Astrocyte (in vitro differentiated cells and primary cell): ENCODE measurements at regions not wholly inside any gene's neighbourhood (a gene's known extent, or its start where the extent isn't known, plus 50 kb on each side); places are given as distances from the start of the nearest gene placed in this dataset.

ENCODE experiments used
- DNase-seq: peaks from one replicate; pipeline ENCODE4 v3.0.0-alpha.2; 2010; ENCODE audit warnings: low read depth
- FAIRE-seq: peaks from 2 replicates; lab custom pipeline; 2011; peaks lifted over from hg19 to GRCh38; lab: Jason Lieb, UNC
- H2AFZ ChIP-seq: 2 replicates; pipeline ENCODE4 v1.6.0; 2012; ENCODE audit warnings: low read depth, low read length, inconsistent platforms
- H3K27ac ChIP-seq: 2 replicates; pipeline ENCODE4 v1.5.1; 2011; ENCODE audit warnings: low read depth, low read length, inconsistent platforms
- H3K27me3 ChIP-seq: 2 replicates; pipeline ENCODE4 v1.6.0; 2011; ENCODE audit warnings: low read length, inconsistent platforms; ENCODE audit not compliant: insufficient read depth
- H3K36me3 ChIP-seq: 2 replicates; pipeline ENCODE4 v1.5.1; 2011; ENCODE audit warnings: low read length, inconsistent platforms; ENCODE audit not compliant: insufficient read depth
- H3K4me1 ChIP-seq: 2 replicates; pipeline ENCODE4 v1.5.1; 2011; ENCODE audit warnings: low read length, inconsistent platforms; ENCODE audit not compliant: insufficient read depth
- H3K4me2 ChIP-seq: 2 replicates; pipeline ENCODE4 v1.6.0; 2012; ENCODE audit warnings: low read length, inconsistent platforms
- H3K4me3 ChIP-seq: 2 replicates; pipeline ENCODE4 v1.5.1; 2011; ENCODE audit warnings: low read depth, mild to moderate bottlenecking, low read length, inconsistent platforms; ENCODE audit not compliant: insufficient read depth
- H3K79me2 ChIP-seq: 2 replicates; pipeline ENCODE4 v1.6.0; 2012; ENCODE audit warnings: mild to moderate bottlenecking, low read length, inconsistent platforms; ENCODE audit not compliant: insufficient read depth
- H3K9ac ChIP-seq: 2 replicates; pipeline ENCODE4 v1.6.0; 2012; ENCODE audit warnings: mild to moderate bottlenecking, low read length, inconsistent platforms
- H3K9me3 ChIP-seq: 2 replicates; pipeline ENCODE4 v1.5.1; 2012; ENCODE audit warnings: low read depth, mild to moderate bottlenecking, low read length, inconsistent platforms; ENCODE audit not compliant: insufficient read depth
- H4K20me1 ChIP-seq: 2 replicates; pipeline ENCODE4 v1.6.0; 2012; ENCODE audit warnings: low read length, inconsistent platforms; ENCODE audit not compliant: insufficient read depth
- H3K27ac Mint-ChIP-seq: one replicate; pipeline ENCODE4 v1.8.0; 2021; ENCODE audit warnings: mild to moderate bottlenecking, mixed read lengths; ENCODE audit not compliant: unreplicated experiment
- H3K27me3 Mint-ChIP-seq: one replicate; pipeline ENCODE4 v1.8.0; 2021; ENCODE audit warnings: low read depth, mixed read lengths; ENCODE audit not compliant: unreplicated experiment
- H3K36me3 Mint-ChIP-seq: one replicate; pipeline ENCODE4 v1.8.0; 2021; ENCODE audit warnings: low read depth, mixed read lengths; ENCODE audit not compliant: unreplicated experiment
- H3K4me1 Mint-ChIP-seq: one replicate; pipeline ENCODE4 v1.8.0; 2021; ENCODE audit warnings: low read depth, mixed read lengths; ENCODE audit not compliant: unreplicated experiment
- H3K4me3 Mint-ChIP-seq: one replicate; pipeline ENCODE4 v1.8.0; 2021; ENCODE audit warnings: mild to moderate bottlenecking, moderate library complexity, mixed read lengths; ENCODE audit not compliant: unreplicated experiment
- H3K9me3 Mint-ChIP-seq: one replicate; pipeline ENCODE4 v1.8.0; 2021; ENCODE audit warnings: mild to moderate bottlenecking, mixed read lengths; ENCODE audit not compliant: unreplicated experiment
- CTCF ChIP-seq: IDR thresholded peaks from 2 replicates; pipeline ENCODE4 v1.5.1; 2011; ENCODE audit warnings: low read depth, mild to moderate bottlenecking, inconsistent platforms, low read length, moderate library complexity; ENCODE audit not compliant: insufficient read depth
- EZH2 ChIP-seq: IDR thresholded peaks from 2 replicates; pipeline ENCODE4 v1.6.1; 2012; ENCODE audit warnings: mild to moderate bottlenecking, low read length, inconsistent platforms; ENCODE audit not compliant: insufficient read depth

- Histone ChIP-seq H3K9me3 (no peaks in the 10 kb centered on the region), H3K27ac (no peak overlapping the region), H3K9ac (no peak overlapping the region), H3K36me3 (no peaks in the 10 kb centered on the region), H3K79me2 (no peaks in the 10 kb centered on the region), H3K4me3 (no peak overlapping the region), H3K4me1 (no peaks in the 10 kb centered on the region), H4K20me1 (no peaks in the 10 kb centered on the region), H3K27me3 (no peaks in the 10 kb centered on the region), H3K4me2 (no peak overlapping the region), H2AFZ (no peak overlapping the region)
- Mint-ChIP-seq H3K4me3 (no peak overlapping the region), H3K27me3 (peaks cover 4% of the 10 kb centered on the region), H3K27ac (peak overlapping the region; percentile 73), H3K9me3 (no peaks in the 10 kb centered on the region), H3K36me3 (no peaks in the 10 kb centered on the region), H3K4me1 (no peaks in the 10 kb centered on the region)
- DNase-seq (no peak), FAIRE-seq (no peak)
- TF ChIP-seq CTCF (no peak), EZH2 (no peak)
Measured at GRCh38 chrX:40279091-40279430, 181.3 kb upstream of the BCOR start.

GRCh38 chrX:40278340-40279090 is 180.8 kb upstream of the BCOR start:
- Histone ChIP-seq H3K27me3 (no peaks in the 10 kb centered on the region), H3K9ac (no peak overlapping the region), H3K4me3 (no peak overlapping the region), H2AFZ (no peak overlapping the region), H4K20me1 (no peaks in the 10 kb centered on the region), H3K4me1 (no peaks in the 10 kb centered on the region), H3K36me3 (no peaks in the 10 kb centered on the region), H3K4me2 (no peak overlapping the region), H3K9me3 (no peaks in the 10 kb centered on the region), H3K79me2 (no peaks in the 10 kb centered on the region), H3K27ac (no peak overlapping the region)
- peak overlapping the region; percentile 73 for H3K27ac Mint-ChIP-seq
- FAIRE-seq (no peak), DNase-seq (peak; percentile 65)
- H3K27me3 Mint-ChIP-seq, result peaks cover 4% of the 10 kb centered on the region
- no peaks in the 10 kb centered on the region for H3K4me1 Mint-ChIP-seq
- no peaks in the 10 kb centered on the region for H3K9me3 Mint-ChIP-seq
- TF ChIP-seq EZH2 (no peak), CTCF (no peak)
- no peak overlapping the region for H3K4me3 Mint-ChIP-seq
- no peaks in the 10 kb centered on the region for H3K36me3 Mint-ChIP-seq

GRCh38 chrX:40277672-40278071 is 179.9 kb upstream of the BCOR start:
- TF ChIP-seq CTCF, result no peak
- no peak for TF ChIP-seq EZH2
- no peak overlapping the region for H3K27ac Mint-ChIP-seq
- H4K20me1 ChIP-seq, result no peaks in the 10 kb centered on the region
- no peaks in the 10 kb centered on the region for H3K4me1 ChIP-seq
- DNase-seq, result no peak
- no peak for FAIRE-seq
- H3K4me1 Mint-ChIP-seq, result no peaks in the 10 kb centered on the region
- H3K79me2 ChIP-seq, result no peaks in the 10 kb centered on the region
- no peak overlapping the region for H3K4me3 Mint-ChIP-seq
- H3K9ac ChIP-seq, result no peak overlapping the region
- H3K9me3 Mint-ChIP-seq, result no peaks in the 10 kb centered on the region
- peaks cover 4% of the 10 kb centered on the region for H3K27me3 Mint-ChIP-seq
- H3K27me3 ChIP-seq, result no peaks in the 10 kb centered on the region
- H3K27ac ChIP-seq, result no peak overlapping the region
- no peaks in the 10 kb centered on the region for H3K36me3 Mint-ChIP-seq
- no peaks in the 10 kb centered on the region for H3K9me3 ChIP-seq
- no peak overlapping the region for H3K4me3 ChIP-seq
- no peaks in the 10 kb centered on the region for H3K36me3 ChIP-seq
- no peak overlapping the region for H2AFZ ChIP-seq
- H3K4me2 ChIP-seq, result no peak overlapping the region
